DND-41 (cell line): ENCODE measurements at regions not wholly inside any gene's neighbourhood (a gene's known extent, or its start where the extent isn't known, plus 50 kb on each side); places are given as distances from the start of the nearest gene placed in this dataset.

ENCODE experiments used
- EZH2 ChIP-seq: IDR thresholded peaks from 3 replicates; pipeline ENCODE4 v1.6.1; 2012; ENCODE audit warnings: borderline replicate concordance, low read depth, mild to moderate bottlenecking, moderate library complexity, low read length, inconsistent platforms; ENCODE audit not compliant: severe bottlenecking
- TF ChIP-seq, protein P1 (sequence below): IDR thresholded peaks from 2 replicates; pipeline ENCODE4 v1.5.1; 2012; ENCODE audit warnings: borderline replicate concordance, low read length, moderate library complexity, mild to moderate bottlenecking; ENCODE audit not compliant: poor library complexity, severe bottlenecking; ENCODE audit errors: extremely low read depth

DNA sequence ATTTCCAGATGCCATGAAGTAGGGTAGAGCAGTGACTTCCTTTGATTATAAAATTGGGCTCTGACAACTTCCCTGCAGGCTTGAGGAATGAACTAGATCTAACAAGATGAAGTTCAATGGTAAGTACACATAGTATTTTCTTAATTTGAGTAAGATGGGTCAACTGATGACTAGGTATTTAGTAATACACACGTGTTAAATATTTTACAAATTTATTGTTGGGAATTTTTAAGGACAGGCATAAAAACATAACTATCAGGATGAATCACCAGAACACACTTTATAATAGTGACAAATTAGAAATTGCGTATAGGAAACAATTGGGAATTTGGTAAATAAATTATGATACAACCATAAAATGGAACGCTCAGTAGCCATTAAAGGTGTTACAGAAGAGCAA lies 762.4 kb upstream of the SLC35B3 start:
- TF ChIP-seq EZH2, result no peak
- TF ChIP-seq, protein P1, sequence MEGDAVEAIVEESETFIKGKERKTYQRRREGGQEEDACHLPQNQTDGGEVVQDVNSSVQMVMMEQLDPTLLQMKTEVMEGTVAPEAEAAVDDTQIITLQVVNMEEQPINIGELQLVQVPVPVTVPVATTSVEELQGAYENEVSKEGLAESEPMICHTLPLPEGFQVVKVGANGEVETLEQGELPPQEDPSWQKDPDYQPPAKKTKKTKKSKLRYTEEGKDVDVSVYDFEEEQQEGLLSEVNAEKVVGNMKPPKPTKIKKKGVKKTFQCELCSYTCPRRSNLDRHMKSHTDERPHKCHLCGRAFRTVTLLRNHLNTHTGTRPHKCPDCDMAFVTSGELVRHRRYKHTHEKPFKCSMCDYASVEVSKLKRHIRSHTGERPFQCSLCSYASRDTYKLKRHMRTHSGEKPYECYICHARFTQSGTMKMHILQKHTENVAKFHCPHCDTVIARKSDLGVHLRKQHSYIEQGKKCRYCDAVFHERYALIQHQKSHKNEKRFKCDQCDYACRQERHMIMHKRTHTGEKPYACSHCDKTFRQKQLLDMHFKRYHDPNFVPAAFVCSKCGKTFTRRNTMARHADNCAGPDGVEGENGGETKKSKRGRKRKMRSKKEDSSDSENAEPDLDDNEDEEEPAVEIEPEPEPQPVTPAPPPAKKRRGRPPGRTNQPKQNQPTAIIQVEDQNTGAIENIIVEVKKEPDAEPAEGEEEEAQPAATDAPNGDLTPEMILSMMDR, result no peak
